ENCODE measurements at regions not wholly inside any gene's neighbourhood (a gene's known extent, or its start where the extent isn't known, plus 50 kb on each side); places are given as distances from the start of the nearest gene placed in this dataset.

GRCh38 chr2:76437564-76437963 is 726.8 kb upstream of the GCFC2 start:
- no peak for ATAC-seq
- no peak for TF ChIP-seq CSDC2 (CRISPR knock-in tag; IDR thresholded peaks at IDR 0.05)
- TF ChIP-seq ZNF70 (CRISPR knock-in tag; IDR thresholded peaks at IDR 0.05): no peak
- TF ChIP-seq ISL1 (CRISPR knock-in tag; IDR thresholded peaks at IDR 0.05): no peak

- ATAC-seq: no peak
- TF ChIP-seq ZNF70 (CRISPR knock-in tag; IDR thresholded peaks at IDR 0.05): no peak
- TF ChIP-seq CSRNP3 (CRISPR knock-in tag; IDR thresholded peaks at IDR 0.05): no peak
- TF ChIP-seq TOX (CRISPR knock-in tag; IDR thresholded peaks at IDR 0.05; ENCODE audit: borderline replicate concordance): no peak
- no peak for TF ChIP-seq POU6F1 (CRISPR knock-in tag; IDR thresholded peaks at IDR 0.05; ENCODE audit: borderline replicate concordance, low read depth)
- TF ChIP-seq RARB (CRISPR knock-in tag; IDR thresholded peaks at IDR 0.05): no peak
- TF ChIP-seq ZFP30 (CRISPR knock-in tag; IDR thresholded peaks at IDR 0.05): no peak
- TF ChIP-seq CREB5 (CRISPR knock-in tag; IDR thresholded peaks at IDR 0.05; ENCODE audit: low read depth): no peak
These were observed 718.7 kb upstream of the GCFC2 start for GRCh38 chr2:76429374-76429773.

- no peak for TF ChIP-seq BACH2 (CRISPR knock-in tag; IDR thresholded peaks at IDR 0.05; ENCODE audit: borderline replicate concordance)
- no peak for ATAC-seq
These were observed 716.7 kb upstream of the GCFC2 start for GRCh38 chr2:76427452-76427851.

GRCh38 chr2:76415821-76416220 is 705.1 kb upstream of the GCFC2 start:
- ATAC-seq: no peak

GRCh38 chr2:76413436-76413835 is 702.7 kb upstream of the GCFC2 start:
- no peak for TF ChIP-seq CSDC2 (CRISPR knock-in tag; IDR thresholded peaks at IDR 0.05)
- TF ChIP-seq OSR1 (CRISPR knock-in tag; IDR thresholded peaks at IDR 0.05): no peak
- no peak for TF ChIP-seq BACH2 (CRISPR knock-in tag; IDR thresholded peaks at IDR 0.05; ENCODE audit: borderline replicate concordance)
- no peak for TF ChIP-seq CREB5 (CRISPR knock-in tag; IDR thresholded peaks at IDR 0.05; ENCODE audit: low read depth)
- no peak for TF ChIP-seq PPARA (CRISPR knock-in tag; IDR thresholded peaks at IDR 0.05; ENCODE audit: borderline replicate concordance)
- no peak for TF ChIP-seq ZNF565 (CRISPR knock-in tag; conservative IDR thresholded peaks at IDR 0.05; ENCODE audit: low read depth)
- TF ChIP-seq ZFP30 (CRISPR knock-in tag; IDR thresholded peaks at IDR 0.05): no peak
- no peak for TF ChIP-seq TCF4 (CRISPR knock-in tag; IDR thresholded peaks at IDR 0.05; ENCODE audit: borderline replicate concordance)
- TF ChIP-seq TOX (CRISPR knock-in tag; IDR thresholded peaks at IDR 0.05; ENCODE audit: borderline replicate concordance): no peak
- TF ChIP-seq SNAI2 (CRISPR knock-in tag; IDR thresholded peaks at IDR 0.05): no peak
- TF ChIP-seq ZC3H10 (CRISPR knock-in tag; IDR thresholded peaks at IDR 0.05): no peak
- TF ChIP-seq ZNF70 (CRISPR knock-in tag; IDR thresholded peaks at IDR 0.05): no peak
- no peak for TF ChIP-seq ZFP3 (CRISPR knock-in tag; IDR thresholded peaks at IDR 0.05)
- no peak for ATAC-seq

More at GRCh38 chr2:76415821-76416220, 705.1 kb upstream of the GCFC2 start:
- no peak for TF ChIP-seq CSRNP3 (CRISPR knock-in tag; IDR thresholded peaks at IDR 0.05)
- TF ChIP-seq PATZ1 (CRISPR knock-in tag; IDR thresholded peaks at IDR 0.05; ENCODE audit: borderline replicate concordance): no peak
- TF ChIP-seq ARNTL (CRISPR knock-in tag; IDR thresholded peaks at IDR 0.05; ENCODE audit: borderline replicate concordance, low read depth): no peak
- TF ChIP-seq ZFP3 (CRISPR knock-in tag; IDR thresholded peaks at IDR 0.05): no peak
- TF ChIP-seq ZC3H10 (CRISPR knock-in tag; IDR thresholded peaks at IDR 0.05): no peak
- TF ChIP-seq ZFP30 (CRISPR knock-in tag; IDR thresholded peaks at IDR 0.05): no peak

Data from SK-N-SH treated with all-trans-retinoic acid at 6 μM for 48 hours (cell line).